A549 (cell line): ENCODE measurements at regions not wholly inside any gene's neighbourhood (a gene's known extent, or its start where the extent isn't known, plus 50 kb on each side); places are given as distances from the start of the nearest gene placed in this dataset.

ENCODE experiments used
- ATAC-seq, 2 experiments: fragments of 200-7000 bp in 1 of 2; fragments of >200 bp in 1 of 2; cut with Nextera tagmentation in 1 of 2; cut with Tn5 transposase in 1 of 2; 3 replicates each; pipeline versions ENCODE4 v1.8.0 to v1.9.1; 2018 to 2020; ENCODE audit warnings: mild to moderate bottlenecking in 1 of 2, moderate library complexity in 1 of 2
- CTCF ChIA-PET: fragments of 300-600 bp; sonication (Branson Sonifier 250); formaldehyde crosslinking; extraction: SDS; loops from one replicate; lab custom pipeline; 2021; ENCODE audit warnings: antibody characterized with exemption, inconsistent platforms; lab: Yijun Ruan, JAX
- POLR2A ChIA-PET: fragments of 350-600 bp; formaldehyde crosslinking; extraction: SDS; loops from one replicate; lab custom pipeline; 2021; ENCODE audit warnings: antibody characterized with exemption, inconsistent platforms; lab: Yijun Ruan, JAX
- DNase-seq, 2 experiments: peaks; one replicate each; pipeline versions ENCODE4 v3.0.0 to v3.0.0-alpha.2; 2011 to 2016; ENCODE audit warnings: low read depth in 1 of 2, low spot score in 1 of 2
- FAIRE-seq: peaks from 2 replicates; lab custom pipeline; 2011; peaks lifted over from hg19 to GRCh38; lab: Jason Lieb, UNC
- H3K27ac ChIP-seq, 2 experiments: fragments of >200 bp; sonication (Bioruptor Twin); formaldehyde crosslinking; 3 replicates each; pipeline ENCODE4 v1.5.1; 2016 to 2017
- H3K4me1 ChIP-seq: fragments of >200 bp; sonication (Bioruptor Twin); formaldehyde crosslinking; 3 replicates; pipeline ENCODE4 v1.6.1; 2016
- H3K4me2 ChIP-seq: fragments of >200 bp; sonication (Bioruptor Twin); formaldehyde crosslinking; 3 replicates; pipeline ENCODE4 v1.6.1; 2016
- H3K4me3 ChIP-seq: fragments of >200 bp; sonication (Bioruptor Twin); formaldehyde crosslinking; 3 replicates; pipeline ENCODE4 v1.5.1; 2016
- H3K9me3 ChIP-seq: fragments of >200 bp; sonication (Bioruptor Twin); formaldehyde crosslinking; 3 replicates; pipeline ENCODE4 v1.6.1; 2016
- CBX8 ChIP-seq: fragments of 200-600 bp; sonication (generic); IDR thresholded peaks from 2 replicates; pipeline ENCODE4 v1.6.1; 2016
- EP300 ChIP-seq, 2 experiments: fragments of >200 bp; sonication (Bioruptor Twin); formaldehyde crosslinking; IDR thresholded peaks; 2 replicates in 1 of 2; 3 replicates in 1 of 2; pipeline ENCODE4 v1.6.1; 2016 to 2017
- FOSB ChIP-seq: fragments of 250-450 bp; sonication (Bioruptor Pico); IDR thresholded peaks from 2 replicates; pipeline ENCODE4 v1.5.0; 2020; ENCODE audit warnings: mild to moderate bottlenecking, moderate library complexity
- FOSL2 ChIP-seq, 2 experiments: fragments of 450-650 bp in 1 of 2; fragments of >200 bp in 1 of 2; sonication (Bioruptor Twin) in 1 of 2; formaldehyde crosslinking; IDR thresholded peaks; 2 replicates each; pipeline versions ENCODE4 v1.5.0 to v1.6.1; 2016 to 2020; ENCODE audit warnings: mild to moderate bottlenecking in 1 of 2, moderate library complexity in 1 of 2
- HDAC2 ChIP-seq: fragments of 200-600 bp; sonication (generic); IDR thresholded peaks from 2 replicates; pipeline ENCODE4 v1.6.1; 2016
- HEYL ChIP-seq: fragments of 250-450 bp; sonication (Bioruptor Pico); IDR thresholded peaks from 2 replicates; pipeline ENCODE4 v1.8.0; 2021; ENCODE audit warnings: mild to moderate bottlenecking, moderate library complexity
- HOXB13 ChIP-seq: fragments of 250-450 bp; sonication (Bioruptor Pico); IDR thresholded peaks from 2 replicates; pipeline ENCODE4 v1.5.0; 2020; ENCODE audit warnings: low read depth, mild to moderate bottlenecking, moderate library complexity
- JUN ChIP-seq, 2 experiments: fragments of >200 bp; sonication (Bioruptor Twin); formaldehyde crosslinking; IDR thresholded peaks; 2 replicates in 1 of 2; 3 replicates in 1 of 2; pipeline ENCODE4 v1.6.1; 2016 to 2017
- JUNB ChIP-seq: fragments of >200 bp; sonication (Bioruptor Twin); formaldehyde crosslinking; IDR thresholded peaks from 2 replicates; pipeline ENCODE4 v1.6.1; 2016
- MAFK ChIP-seq: fragments of 450-650 bp; IDR thresholded peaks from 2 replicates; pipeline ENCODE4 v1.6.1; 2014; ENCODE audit not compliant: partially characterized antibody
- POLR2AphosphoS2 ChIP-seq: conservative IDR thresholded peaks from 2 replicates; pipeline ENCODE4 v1.6.1; 2012; ENCODE audit warnings: low read length, improper control_type of control experiment, inconsistent platforms
- RNF2 ChIP-seq: fragments of 200-600 bp; sonication (generic); IDR thresholded peaks from 2 replicates; pipeline ENCODE4 v1.6.1; 2016; ENCODE audit warnings: low read depth, mild to moderate bottlenecking, antibody characterized with exemption, moderate library complexity, borderline replicate concordance
- SMC3 ChIP-seq: fragments of >200 bp; sonication (Bioruptor Twin); formaldehyde crosslinking; IDR thresholded peaks from 3 replicates; pipeline ENCODE4 v1.6.1; 2018; ENCODE audit warnings: inconsistent platforms
- SREBF2 ChIP-seq: fragments of 450-650 bp; IDR thresholded peaks from 2 replicates; pipeline ENCODE4 v1.6.1; 2014; ENCODE audit warnings: mild to moderate bottlenecking, moderate library complexity
- TP53 ChIP-seq: fragments of 250-450 bp; sonication (Bioruptor Pico); IDR thresholded peaks from 2 replicates; pipeline ENCODE4 v1.5.0; 2021; ENCODE audit warnings: mild to moderate bottlenecking, moderate library complexity
- ZNF302 ChIP-seq: fragments of 250-450 bp; sonication (Bioruptor Pico); IDR thresholded peaks from 2 replicates; pipeline ENCODE4 v1.9.0; 2021; ENCODE audit warnings: inconsistent platforms, mild to moderate bottlenecking, moderate library complexity
- ZSCAN20 ChIP-seq: fragments of 250-450 bp; sonication (Bioruptor Pico); IDR thresholded peaks from 2 replicates; pipeline ENCODE4 v1.8.0; 2022; ENCODE audit warnings: mild to moderate bottlenecking, moderate library complexity
- WGBS: methylation state at CpG from one replicate; pipeline ENCODE4 v1.1.6; 2017; ENCODE audit errors: missing lambda C conversion rate; 5-methylcytosine and 5-hydroxymethylcytosine counted together
- TF ChIP-seq, protein P1 (sequence below): fragments of >200 bp; sonication (Bioruptor Twin); formaldehyde crosslinking; IDR thresholded peaks from 2 replicates; pipeline ENCODE4 v1.6.1; 2016
- TF ChIP-seq, protein P2 (sequence below): fragments of >200 bp; sonication (Bioruptor Twin); formaldehyde crosslinking; IDR thresholded peaks from 3 replicates; pipeline ENCODE4 v1.6.1; 2016
- TF ChIP-seq, protein P3 (sequence below): fragments of 250-450 bp; sonication (Bioruptor Pico); IDR thresholded peaks from 2 replicates; pipeline ENCODE4 v1.5.0; 2021; ENCODE audit warnings: mild to moderate bottlenecking, moderate library complexity, borderline replicate concordance
- TF ChIP-seq, protein P4 (sequence below): fragments of 250-450 bp; sonication (Bioruptor Pico); IDR thresholded peaks from 2 replicates; pipeline ENCODE4 v1.5.0; 2020; ENCODE audit warnings: low read depth, mild to moderate bottlenecking, moderate library complexity

DNA sequence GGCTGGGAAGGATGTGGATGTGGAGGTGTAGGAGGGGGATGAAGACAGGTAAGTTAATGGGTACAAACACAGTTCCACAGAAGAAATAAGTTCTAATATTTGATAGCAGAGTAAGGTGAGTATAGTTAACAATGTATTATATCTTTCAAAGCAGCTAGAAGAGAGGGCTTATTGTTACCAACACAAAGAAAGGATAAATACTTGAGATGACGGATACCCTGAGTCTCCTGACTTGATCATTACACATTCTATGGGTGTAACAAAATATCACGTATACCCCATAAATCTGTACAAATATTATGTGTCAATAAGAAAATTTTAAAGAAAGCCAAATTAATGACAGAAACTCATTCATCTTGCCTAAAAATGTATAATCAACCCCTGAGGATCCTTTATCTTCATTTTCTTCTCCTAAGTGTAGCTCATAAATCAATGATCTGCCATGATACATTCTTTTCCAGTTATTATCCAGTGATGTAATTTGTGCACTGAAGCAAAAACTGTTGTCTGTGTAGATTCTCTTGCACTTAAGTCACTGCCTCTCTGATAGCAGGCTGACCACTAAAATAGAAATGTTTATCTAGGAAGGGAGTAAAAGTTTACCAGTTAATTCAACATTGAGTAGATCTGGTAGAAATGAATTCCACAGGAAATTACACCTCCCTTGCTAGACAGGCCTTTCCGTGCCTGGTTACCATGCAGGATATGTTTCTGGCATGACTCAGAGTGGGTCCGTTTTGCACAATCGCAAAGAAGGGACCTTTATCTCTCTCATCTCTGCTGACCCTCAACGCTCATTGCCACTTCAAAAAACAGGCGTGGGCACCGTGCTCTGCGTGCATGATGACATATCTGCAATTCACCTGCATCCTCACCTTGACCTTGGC is 249.7 kb upstream of the NCKAP5 start (continued):
- TF ChIP-seq CBX8 (no peak), ZNF302 (CRISPR knock-in tag) (no peak), EP300 (IDR thresholded peaks at IDR 0.05) (peak; percentile 78 to 95; a peak in 3 of 5 replicates), SMC3 (peak; percentile 12; the same call in 1 of the 3 replicates), JUNB (peak; percentile 94), RNF2 (no peak), FOSB (no peak), JUN (IDR thresholded peaks at IDR 0.05) (peak; percentile 88 to 94; a peak in 4 of 5 replicates), POLR2AphosphoS2 (no peak), ZSCAN20 (CRISPR knock-in tag) (no peak), HEYL (CRISPR knock-in tag) (no peak), FOSL2 (IDR thresholded peaks at IDR 0.05) (peak; percentile 82), FOSL2 (CRISPR knock-in tag; IDR thresholded peaks at IDR 0.05) (peak; percentile 81), SREBF2 (no peak), TP53 (CRISPR knock-in tag) (no peak), HOXB13 (CRISPR knock-in tag) (no peak), MAFK (peak; percentile 46)
- TF ChIP-seq, protein P1, sequence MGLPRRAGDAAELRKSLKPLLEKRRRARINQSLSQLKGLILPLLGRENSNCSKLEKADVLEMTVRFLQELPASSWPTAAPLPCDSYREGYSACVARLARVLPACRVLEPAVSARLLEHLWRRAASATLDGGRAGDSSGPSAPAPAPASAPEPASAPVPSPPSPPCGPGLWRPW, result peak; percentile 47
- TF ChIP-seq, protein P2, sequence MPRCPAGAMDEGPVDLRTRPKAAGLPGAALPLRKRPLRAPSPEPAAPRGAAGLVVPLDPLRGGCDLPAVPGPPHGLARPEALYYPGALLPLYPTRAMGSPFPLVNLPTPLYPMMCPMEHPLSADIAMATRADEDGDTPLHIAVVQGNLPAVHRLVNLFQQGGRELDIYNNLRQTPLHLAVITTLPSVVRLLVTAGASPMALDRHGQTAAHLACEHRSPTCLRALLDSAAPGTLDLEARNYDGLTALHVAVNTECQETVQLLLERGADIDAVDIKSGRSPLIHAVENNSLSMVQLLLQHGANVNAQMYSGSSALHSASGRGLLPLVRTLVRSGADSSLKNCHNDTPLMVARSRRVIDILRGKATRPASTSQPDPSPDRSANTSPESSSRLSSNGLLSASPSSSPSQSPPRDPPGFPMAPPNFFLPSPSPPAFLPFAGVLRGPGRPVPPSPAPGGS, result peak; percentile 79; the same call in 1 of the 3 replicates
- TF ChIP-seq, protein P3, sequence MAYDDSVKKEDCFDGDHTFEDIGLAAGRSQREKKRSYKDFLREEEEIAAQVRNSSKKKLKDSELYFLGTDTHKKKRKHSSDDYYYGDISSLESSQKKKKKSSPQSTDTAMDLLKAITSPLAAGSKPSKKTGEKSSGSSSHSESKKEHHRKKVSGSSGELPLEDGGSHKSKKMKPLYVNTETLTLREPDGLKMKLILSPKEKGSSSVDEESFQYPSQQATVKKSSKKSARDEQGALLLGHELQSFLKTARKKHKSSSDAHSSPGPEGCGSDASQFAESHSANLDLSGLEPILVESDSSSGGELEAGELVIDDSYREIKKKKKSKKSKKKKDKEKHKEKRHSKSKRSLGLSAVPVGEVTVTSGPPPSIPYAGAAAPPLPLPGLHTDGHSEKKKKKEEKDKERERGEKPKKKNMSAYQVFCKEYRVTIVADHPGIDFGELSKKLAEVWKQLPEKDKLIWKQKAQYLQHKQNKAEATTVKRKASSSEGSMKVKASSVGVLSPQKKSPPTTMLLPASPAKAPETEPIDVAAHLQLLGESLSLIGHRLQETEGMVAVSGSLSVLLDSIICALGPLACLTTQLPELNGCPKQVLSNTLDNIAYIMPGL (CRISPR knock-in tag), result no peak
- TF ChIP-seq, all 56 proteins: peak for 15

DNA sequence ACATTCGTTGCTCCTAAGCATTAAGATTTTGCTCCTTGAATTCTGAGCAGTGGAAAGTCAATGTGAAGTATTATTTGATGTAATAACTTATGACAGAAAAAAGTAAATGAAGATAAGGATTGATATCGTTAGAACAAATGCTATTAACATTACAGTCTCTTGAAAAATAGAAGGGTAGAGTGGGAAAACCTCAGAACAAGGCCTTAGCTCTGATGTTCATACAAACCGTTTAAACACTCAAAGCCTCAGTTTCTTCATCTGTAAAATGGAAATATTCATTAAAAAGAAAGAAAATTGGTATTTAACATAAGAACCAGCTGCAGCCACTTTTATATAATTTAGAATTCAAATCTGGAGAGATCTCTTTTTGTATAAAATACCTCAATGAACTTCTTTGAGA is 250.4 kb upstream of the NCKAP5 start:
- H3K27ac ChIP-seq, result peak overlapping the region; percentile 81 to 86
- H3K4me3 ChIP-seq, result no peak overlapping the region
- DNase-seq, result no peak
- FAIRE-seq, result no peak
- CTCF ChIA-PET, result no interaction called here
- H3K4me1 ChIP-seq, result peaks cover 34% of the 10 kb centered on the region
- no peaks in the 10 kb centered on the region for H3K9me3 ChIP-seq
- peak overlapping the region; percentile 54 for H3K4me2 ChIP-seq
- POLR2A ChIA-PET, result no interaction called here
- 19% methylated on average over 3 of the region's 3 CpGs for WGBS
- no peak; a peak in 1 of 6 replicates for ATAC-seq
- TF ChIP-seq, protein P4, sequence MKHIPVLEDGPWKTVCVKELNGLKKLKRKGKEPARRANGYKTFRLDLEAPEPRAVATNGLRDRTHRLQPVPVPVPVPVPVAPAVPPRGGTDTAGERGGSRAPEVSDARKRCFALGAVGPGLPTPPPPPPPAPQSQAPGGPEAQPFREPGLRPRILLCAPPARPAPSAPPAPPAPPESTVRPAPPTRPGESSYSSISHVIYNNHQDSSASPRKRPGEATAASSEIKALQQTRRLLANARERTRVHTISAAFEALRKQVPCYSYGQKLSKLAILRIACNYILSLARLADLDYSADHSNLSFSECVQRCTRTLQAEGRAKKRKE (CRISPR knock-in tag), result no peak
- TF ChIP-seq HDAC2, result peak; percentile 83
- TF ChIP-seq CBX8, result no peak
- TF ChIP-seq EP300 (IDR thresholded peaks at IDR 0.05), result no peak
